WTC11 (cell line): ENCODE measurements at regions not wholly inside any gene's neighbourhood (a gene's known extent, or its start where the extent isn't known, plus 50 kb on each side); places are given as distances from the start of the nearest gene placed in this dataset.
"Not testable (repeated sequence)": the region's sequence is repeated elsewhere in the genome, so short reads cannot be mapped to it uniquely, and the experiment has no call there.

ENCODE experiments used
- CBFB ChIP-seq: sonication (generic); formaldehyde crosslinking; IDR thresholded peaks from 2 replicates; pipeline ENCODE4 v1.8.1; 2022; ENCODE audit warnings: mild to moderate bottlenecking, low read depth, missing genetic modification reagents
- ELF4 ChIP-seq: sonication (generic); formaldehyde crosslinking; IDR thresholded peaks from 2 replicates; pipeline ENCODE4 v1.8.1; 2022; ENCODE audit warnings: low read depth, mild to moderate bottlenecking, moderate library complexity, missing genetic modification reagents
- FOXK1 ChIP-seq: sonication (generic); formaldehyde crosslinking; IDR thresholded peaks from 2 replicates; pipeline ENCODE4 v1.8.0; 2022; ENCODE audit warnings: mild to moderate bottlenecking, moderate library complexity, missing genetic modification reagents
- SP1 ChIP-seq: sonication (generic); formaldehyde crosslinking; conservative IDR thresholded peaks from 2 replicates; pipeline ENCODE4 v1.8.1; 2022; ENCODE audit warnings: missing genetic modification reagents
- TF ChIP-seq, protein P1 (sequence below): fragments of 200-600 bp; IDR thresholded peaks from 2 replicates; pipeline ENCODE4 v1.8.0; 2022; ENCODE audit warnings: antibody characterized with exemption
- TF ChIP-seq, protein P2 (sequence below): sonication (generic); formaldehyde crosslinking; IDR thresholded peaks from 2 replicates; pipeline ENCODE4 v1.8.0; 2022; ENCODE audit warnings: mild to moderate bottlenecking, missing genetic modification reagents
- TF ChIP-seq, protein P3 (sequence below): fragments of 250-450 bp; sonication (Bioruptor Pico); IDR thresholded peaks from 2 replicates; pipeline ENCODE4 v2.1.2; 2022; ENCODE audit warnings: mild to moderate bottlenecking, moderate library complexity
- TF ChIP-seq, protein P4 (sequence below): fragments of 250-450 bp; sonication (Bioruptor Pico); IDR thresholded peaks from 2 replicates; pipeline ENCODE4 v1.9.0; 2021; ENCODE audit warnings: mild to moderate bottlenecking

DNA sequence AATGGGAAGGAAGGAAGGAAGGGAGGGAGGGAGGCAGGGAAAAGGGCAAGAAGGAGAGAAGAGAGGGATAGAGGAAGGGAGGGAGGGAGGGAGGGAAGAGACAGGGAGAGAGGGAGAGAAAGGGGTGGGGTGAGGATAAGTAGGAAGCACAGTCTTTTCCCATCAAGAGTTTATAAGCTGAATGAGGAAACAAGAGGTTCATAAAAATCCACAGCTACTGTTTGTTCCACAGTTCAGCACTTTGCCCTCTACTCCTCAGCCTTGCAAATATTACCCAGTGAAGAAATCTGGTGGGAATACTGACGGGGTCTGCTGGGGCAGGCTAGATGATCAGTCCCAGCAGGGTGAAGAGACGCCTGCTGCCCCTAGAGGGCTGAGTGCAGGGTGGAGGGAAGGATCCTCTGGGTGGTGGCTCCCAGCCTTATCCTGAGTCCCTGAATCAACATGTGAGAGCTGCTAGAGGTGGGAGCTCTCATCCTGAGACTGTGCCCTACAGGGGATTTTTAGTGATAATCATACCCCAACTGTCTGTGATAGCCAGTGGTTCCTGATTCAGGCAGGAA lies 233.9 kb upstream of the NBPF12 start:
- not testable (repeated sequence) for TF ChIP-seq ELF4, SP1, CBFB, FOXK1 (CRISPR knock-in tag)
- TF ChIP-seq, protein P1, sequence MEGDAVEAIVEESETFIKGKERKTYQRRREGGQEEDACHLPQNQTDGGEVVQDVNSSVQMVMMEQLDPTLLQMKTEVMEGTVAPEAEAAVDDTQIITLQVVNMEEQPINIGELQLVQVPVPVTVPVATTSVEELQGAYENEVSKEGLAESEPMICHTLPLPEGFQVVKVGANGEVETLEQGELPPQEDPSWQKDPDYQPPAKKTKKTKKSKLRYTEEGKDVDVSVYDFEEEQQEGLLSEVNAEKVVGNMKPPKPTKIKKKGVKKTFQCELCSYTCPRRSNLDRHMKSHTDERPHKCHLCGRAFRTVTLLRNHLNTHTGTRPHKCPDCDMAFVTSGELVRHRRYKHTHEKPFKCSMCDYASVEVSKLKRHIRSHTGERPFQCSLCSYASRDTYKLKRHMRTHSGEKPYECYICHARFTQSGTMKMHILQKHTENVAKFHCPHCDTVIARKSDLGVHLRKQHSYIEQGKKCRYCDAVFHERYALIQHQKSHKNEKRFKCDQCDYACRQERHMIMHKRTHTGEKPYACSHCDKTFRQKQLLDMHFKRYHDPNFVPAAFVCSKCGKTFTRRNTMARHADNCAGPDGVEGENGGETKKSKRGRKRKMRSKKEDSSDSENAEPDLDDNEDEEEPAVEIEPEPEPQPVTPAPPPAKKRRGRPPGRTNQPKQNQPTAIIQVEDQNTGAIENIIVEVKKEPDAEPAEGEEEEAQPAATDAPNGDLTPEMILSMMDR: not testable (repeated sequence)
- TF ChIP-seq, protein P2, sequence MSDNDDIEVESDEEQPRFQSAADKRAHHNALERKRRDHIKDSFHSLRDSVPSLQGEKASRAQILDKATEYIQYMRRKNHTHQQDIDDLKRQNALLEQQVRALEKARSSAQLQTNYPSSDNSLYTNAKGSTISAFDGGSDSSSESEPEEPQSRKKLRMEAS (CRISPR knock-in tag): not testable (repeated sequence)
- TF ChIP-seq, protein P3, sequence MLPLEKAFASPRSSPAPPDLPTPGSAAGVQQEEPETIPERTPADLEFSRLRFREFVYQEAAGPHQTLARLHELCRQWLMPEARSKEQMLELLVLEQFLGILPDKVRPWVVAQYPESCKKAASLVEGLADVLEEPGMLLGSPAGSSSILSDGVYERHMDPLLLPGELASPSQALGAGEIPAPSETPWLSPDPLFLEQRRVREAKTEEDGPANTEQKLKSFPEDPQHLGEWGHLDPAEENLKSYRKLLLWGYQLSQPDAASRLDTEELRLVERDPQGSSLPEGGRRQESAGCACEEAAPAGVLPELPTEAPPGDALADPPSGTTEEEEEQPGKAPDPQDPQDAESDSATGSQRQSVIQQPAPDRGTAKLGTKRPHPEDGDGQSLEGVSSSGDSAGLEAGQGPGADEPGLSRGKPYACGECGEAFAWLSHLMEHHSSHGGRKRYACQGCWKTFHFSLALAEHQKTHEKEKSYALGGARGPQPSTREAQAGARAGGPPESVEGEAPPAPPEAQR (CRISPR knock-in tag): not testable (repeated sequence)
- TF ChIP-seq, protein P4, sequence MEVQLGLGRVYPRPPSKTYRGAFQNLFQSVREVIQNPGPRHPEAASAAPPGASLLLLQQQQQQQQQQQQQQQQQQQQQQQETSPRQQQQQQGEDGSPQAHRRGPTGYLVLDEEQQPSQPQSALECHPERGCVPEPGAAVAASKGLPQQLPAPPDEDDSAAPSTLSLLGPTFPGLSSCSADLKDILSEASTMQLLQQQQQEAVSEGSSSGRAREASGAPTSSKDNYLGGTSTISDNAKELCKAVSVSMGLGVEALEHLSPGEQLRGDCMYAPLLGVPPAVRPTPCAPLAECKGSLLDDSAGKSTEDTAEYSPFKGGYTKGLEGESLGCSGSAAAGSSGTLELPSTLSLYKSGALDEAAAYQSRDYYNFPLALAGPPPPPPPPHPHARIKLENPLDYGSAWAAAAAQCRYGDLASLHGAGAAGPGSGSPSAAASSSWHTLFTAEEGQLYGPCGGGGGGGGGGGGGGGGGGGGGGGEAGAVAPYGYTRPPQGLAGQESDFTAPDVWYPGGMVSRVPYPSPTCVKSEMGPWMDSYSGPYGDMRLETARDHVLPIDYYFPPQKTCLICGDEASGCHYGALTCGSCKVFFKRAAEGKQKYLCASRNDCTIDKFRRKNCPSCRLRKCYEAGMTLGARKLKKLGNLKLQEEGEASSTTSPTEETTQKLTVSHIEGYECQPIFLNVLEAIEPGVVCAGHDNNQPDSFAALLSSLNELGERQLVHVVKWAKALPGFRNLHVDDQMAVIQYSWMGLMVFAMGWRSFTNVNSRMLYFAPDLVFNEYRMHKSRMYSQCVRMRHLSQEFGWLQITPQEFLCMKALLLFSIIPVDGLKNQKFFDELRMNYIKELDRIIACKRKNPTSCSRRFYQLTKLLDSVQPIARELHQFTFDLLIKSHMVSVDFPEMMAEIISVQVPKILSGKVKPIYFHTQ: not testable (repeated sequence)
